ENCODE measurements at regions not wholly inside any gene's neighbourhood (a gene's known extent, or its start where the extent isn't known, plus 50 kb on each side); places are given as distances from the start of the nearest gene placed in this dataset.
"Not testable (repeated sequence)": the region's sequence is repeated elsewhere in the genome, so short reads cannot be mapped to it uniquely, and the experiment has no call there.

DNA sequence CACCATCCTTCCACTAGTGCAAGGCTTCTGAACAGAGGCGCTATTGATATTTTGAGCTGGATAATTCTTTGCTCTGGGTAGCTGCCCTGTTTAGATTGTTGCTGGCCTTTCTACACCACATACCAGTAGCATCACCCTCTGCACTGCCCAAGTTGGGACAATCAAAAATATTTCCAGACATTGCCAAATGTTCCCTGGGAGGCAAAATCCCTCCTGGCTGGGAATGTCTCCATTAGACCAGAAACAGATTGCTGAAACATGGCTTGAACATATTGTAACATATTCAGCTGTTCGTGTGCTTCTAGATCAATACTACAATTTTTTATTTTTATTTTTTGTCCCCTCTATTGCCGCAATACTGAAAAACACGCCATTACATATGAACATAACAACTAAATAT, 174.6 kb downstream of the ABCA8 start:
- no peak for DNase-seq (ENCODE audit: low spot score)

DNA sequence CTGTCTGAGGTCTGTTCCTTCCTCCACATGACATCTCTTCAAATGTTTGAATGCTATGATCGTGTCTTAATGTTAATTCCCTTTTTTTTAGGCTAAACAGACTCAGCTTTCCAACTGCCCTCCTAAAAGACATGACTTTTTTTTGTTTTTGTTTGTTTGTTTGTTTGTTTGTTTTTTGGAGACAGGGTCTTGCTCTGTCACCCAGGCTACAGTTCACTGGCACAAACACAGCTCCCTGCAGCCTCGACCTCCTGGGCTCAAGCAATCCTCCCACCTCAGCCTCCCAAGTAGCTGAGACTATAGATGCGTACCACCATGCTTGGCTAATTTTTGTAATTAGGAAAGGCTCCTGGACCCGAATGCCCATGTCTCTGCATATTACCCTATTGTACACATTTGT, 176.5 kb downstream of the ABCA8 start:
- no peak for DNase-seq (ENCODE audit: low spot score)

DNA sequence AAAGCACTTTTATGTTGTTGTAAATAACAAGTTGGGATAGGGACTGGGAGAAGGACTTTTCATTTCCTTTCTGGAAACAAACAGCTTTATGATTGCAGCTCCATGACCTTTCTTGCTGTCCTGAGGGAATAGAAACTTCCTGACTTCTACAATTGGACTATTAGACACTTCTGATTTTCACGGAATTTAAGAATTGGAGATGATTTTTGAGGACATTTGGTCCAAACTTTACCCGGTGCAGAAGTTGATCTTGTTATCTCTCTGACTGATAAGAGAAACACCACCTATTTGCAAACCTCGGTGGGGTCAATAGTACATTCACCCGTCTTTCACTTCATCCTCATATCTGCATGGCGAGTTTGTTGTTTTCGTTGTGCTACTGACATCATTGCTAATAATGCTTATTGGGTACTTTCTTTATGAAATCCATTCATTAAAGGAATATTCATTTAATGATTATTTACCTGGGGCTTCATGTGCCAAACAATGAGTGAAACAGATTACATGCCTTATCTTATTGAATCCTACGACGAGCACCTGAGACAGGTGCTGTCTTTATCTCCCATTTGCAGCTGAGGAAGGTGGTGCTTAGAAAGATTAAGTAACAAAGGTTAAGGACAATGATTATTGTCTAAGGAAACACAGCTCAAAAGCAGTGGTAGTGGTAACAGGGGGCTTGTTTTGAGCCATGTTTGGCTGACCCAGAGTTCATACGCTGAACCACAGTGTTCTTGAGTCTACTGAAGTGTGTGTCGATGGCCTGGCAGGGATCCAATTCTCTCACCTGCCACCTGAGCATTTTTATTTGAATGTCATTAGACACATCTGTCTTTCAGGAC, 176.9 kb upstream of the FAM20A start:
- DNase-seq (ENCODE audit: low spot score) = no peak

DNA sequence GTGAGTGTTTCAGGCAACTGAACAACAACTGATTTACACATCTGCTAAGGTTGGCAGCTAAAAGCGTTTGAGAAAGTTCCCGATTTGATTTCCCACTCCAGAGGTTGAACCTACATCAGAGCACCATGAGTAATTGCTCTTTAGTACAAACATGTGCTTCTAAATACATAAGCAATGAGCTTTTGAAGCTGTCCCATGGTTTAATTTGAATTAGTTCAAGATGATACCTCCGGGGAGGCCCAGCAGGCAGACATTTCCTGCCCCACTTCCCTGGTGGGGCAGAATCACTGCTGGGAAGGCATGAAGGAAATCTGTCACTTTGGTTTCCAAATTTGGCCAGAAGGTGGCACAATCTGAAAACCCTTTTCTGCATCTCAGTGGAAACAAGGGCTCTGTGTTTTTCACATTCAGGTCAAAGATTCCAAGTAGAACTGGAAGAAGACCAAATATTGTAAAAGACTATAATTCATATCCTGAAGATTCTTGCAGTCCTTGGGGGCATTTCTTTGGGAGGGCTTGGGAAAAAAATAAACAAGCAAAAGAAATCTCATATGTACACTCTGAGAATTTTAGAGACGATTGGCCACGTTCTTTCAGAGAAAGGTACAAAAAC, 176.2 kb upstream of the FAM20A start:
- DNase-seq (ENCODE audit: low spot score) = peak; percentile 51

DNA sequence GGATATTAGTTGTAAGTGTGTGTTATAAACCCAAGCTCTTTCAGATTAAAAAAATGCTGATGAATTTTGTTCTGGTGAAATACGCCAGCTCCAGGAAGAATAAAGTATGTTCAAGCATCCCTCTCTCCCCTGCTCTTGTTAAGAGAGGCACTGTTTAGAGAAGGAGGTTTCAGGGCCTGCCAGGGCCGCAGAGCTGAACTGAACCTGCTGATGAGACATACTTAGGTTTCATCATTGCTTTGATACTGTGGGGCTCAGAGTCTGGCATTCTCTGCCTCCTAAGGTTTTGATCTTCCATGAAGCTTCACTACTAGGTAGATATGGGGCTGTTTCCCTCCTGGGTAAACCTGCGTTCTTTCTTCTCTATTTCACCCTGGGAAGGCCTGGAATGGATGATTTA, 175.3 kb upstream of the FAM20A start:
- DNase-seq (ENCODE audit: low spot score) = no peak

DNA sequence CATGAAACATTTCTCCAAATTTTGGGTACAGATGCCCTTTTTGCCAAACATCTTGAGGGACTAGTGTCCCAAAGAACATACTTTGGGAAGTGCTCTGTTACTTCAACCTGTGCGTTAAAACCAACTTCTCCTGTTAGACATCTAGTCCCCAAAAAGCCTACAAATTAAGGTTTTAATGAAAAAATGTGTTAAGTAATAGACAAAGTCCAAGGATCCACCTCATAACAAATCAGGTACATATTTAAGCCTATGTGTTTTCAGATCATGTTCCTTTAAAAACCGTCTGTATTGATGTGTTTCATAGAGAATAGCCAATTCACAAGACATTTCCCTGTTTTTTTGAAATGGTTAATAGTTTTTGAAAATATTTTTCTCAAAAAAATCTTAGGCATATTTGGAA, 174.8 kb upstream of the FAM20A start:
- no peak for DNase-seq (ENCODE audit: low spot score)

DNA sequence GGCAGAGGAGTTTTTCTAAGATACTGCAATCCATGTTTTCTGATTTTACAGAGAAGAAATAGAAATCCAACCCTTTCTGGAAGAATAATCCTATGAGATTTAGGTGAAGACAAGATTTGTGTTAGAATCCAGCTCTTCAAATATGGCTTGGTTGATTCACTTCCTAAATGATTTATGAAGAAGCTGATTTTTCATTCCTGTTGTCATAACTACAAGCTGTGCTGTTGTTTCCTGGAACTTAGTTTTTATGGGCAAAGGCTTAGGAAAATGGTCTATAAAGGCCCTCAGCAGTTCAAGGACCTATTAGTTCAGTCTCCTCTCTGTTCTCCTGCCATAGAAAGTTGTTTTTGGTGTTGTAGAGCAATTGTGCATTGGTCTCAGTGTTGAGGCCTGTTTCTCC, 174.2 kb upstream of the FAM20A start:
- DNase-seq (ENCODE audit: low spot score) = no peak

DNA sequence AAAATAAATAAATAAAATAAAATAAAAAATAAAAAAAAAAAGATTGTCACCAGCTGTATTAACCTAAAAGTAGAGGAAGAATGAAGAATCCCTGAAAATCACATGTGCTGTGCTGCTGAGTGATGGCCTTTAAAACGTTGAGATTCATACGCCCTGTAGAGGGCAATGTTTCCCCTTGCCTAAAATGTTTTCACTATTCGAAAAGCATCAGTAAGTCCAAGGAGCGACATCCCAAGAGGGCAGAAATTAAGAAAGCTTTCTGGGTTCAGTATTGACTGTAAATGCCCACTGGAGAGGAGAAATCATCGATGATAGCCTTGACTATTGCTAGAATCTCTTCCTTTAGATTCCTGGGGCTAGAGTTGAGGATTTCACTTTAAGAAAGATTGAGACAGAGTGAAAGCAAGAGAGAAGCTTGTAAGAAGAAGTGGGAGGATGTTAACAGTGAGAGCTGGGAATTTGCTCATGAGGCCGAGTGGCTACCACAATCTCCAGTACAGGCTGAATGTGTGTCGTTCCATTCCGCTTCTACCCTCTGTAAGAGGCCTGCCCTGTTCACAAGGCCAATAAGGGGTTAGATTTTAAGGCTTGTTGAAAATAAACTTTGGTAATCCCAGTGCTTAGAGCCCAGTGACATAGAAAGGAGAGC, 170.8 kb upstream of the FAM20A start:
- peak; percentile 60 for DNase-seq (ENCODE audit: low spot score)

DNA sequence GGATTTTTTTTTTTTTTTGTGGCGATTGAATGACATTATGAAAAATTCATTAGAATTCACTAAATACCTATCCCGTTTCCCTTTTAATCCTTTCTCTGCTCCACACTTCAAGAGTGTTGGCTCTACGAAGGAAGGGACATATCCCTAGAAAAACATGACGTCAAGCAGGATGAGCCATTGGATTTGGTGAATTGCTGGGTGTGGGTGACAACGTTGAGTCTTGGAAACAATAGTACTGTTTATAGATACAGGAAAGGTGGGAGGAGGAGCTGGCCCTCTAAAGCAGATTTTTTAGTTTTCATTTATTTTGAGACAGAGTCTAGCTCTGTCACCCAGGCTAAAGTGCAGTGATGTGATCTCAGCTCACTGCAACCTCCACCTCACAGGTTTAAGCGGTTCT, 167.6 kb upstream of the FAM20A start:
- no peak for DNase-seq (ENCODE audit: low spot score)

DNA sequence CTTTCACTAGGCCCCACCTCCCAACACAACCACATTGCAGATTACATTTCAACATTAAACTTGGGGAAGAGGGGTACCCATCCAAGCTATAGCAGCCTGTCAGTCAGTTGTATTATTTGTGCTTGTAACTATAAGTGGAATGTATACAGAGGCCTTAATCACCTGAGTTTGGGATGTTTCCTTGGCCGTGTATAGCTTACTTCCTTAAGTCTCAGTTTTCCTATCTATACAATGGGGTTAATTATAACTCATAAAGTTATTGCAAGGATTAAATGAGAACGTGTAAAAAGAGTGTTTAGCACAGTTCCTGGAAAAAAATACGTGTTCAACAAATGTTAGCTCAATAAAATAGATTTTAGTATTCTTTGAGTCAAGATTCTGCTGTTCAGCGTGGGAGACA, 165.5 kb upstream of the FAM20A start:
- no peak for DNase-seq (ENCODE audit: low spot score)

DNA sequence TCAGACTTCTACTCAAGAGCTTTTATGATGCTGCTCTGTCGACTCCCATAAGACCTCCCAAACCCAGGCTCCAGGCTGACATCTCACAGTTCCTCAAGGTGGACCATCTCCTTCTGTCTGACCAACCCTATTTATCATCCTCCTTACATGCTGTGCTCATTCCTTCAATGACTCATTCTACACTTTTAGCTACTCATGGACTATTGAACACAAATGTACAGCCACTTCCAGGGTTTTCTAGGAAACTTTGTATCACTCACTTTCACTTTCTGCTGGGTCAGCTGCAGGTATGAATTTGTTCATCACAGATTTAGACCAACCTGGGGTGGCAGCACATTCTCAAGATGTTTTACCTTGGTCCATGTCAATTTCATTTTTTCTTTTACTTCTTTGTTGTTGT, 162.4 kb upstream of the FAM20A start:
- no peak for DNase-seq (ENCODE audit: low spot score)

DNA sequence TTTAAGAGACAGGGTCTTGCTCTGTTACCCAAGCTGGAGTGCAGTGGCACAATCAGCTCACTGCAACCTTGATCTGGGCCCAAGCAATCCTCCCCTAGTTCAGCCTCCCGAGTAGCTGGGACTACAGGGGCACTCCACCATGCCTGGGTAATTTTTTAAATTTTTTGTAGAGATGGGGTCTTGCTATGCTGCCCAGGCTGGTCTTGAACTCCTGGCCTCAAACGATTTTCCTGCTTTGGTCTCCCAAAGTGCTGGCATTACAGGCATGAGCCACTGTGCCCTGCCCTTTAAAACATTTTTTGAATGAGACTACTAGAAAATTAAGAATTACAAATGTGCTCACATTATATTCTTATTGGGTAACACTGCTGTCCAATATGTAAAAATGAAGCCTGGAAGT, 161.7 kb upstream of the FAM20A start:
- DNase-seq (ENCODE audit: low spot score) = no peak

DNA sequence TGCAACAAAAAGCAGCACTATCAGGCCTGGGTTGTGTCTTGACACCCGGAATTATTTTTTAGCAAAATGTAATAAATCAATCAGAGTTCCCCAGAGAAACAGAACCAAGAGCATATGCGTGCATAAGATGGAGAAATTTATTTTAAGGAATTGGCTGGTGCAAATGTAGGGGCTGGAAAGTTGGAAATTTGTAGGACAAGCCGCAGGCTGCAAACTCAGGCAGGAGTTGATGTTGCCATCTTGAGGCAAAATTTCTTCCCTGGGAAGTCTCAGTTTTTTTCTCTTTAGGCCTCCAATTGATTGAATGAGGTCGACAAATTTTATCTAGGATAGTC, 158.9 kb upstream of the FAM20A start:
- no peak for DNase-seq (ENCODE audit: low spot score)

DNA sequence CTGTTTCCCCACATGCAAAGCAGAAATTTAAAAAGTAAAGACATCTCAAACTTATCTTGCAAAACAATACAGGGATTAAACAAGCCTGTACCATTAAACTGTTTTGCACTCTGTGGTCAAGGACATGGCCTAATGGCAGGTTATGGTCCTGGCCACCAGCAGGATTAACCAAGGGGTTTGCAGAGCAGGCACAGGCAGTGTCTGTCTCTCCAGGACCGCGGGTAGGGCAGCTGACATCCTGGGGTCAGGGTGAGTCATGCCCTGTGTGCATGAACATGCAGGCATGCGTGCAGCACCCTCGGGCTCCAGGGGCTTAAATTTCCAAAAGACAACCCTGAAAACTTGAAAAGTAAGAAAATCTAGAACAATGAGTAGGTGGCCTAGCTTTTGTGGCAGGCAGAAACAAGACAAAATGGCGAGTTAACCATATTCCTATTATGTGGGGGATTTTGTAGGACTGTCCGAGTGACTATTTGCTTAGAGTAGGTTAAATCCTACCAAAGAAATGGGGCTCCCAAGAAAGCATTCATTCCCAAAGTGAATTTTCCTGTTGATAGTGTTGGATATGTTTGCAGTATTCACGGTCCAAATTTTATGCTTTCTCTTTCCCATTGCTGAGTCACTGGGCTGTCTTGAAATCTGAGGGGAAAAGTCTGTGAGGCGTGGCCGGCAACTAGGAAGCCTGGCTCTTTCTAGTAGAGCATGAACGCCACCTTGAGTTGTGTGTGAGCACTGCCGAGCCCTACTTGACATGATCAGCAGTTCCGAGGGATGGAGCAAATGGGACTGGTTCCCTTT, 158.4 kb upstream of the FAM20A start:
- DNase-seq (ENCODE audit: low spot score) = peak; percentile 85

DNA sequence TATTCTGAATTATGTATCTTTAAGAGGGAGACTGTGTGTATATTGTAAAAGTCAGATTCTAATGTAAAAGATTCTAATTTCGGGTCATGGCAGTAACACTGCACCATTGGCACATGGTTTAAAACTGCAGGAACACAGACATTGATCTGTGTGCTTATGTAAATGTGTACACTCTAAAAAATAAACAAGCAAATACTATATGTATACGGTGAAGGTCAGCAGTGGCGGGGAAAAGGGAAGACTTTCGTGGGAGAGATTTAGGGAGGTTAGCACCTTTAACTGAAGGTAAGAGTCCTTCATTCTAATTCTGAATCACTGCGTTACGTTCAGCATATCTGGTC, 157.8 kb upstream of the FAM20A start:
- DNase-seq (ENCODE audit: low spot score) = no peak

DNA sequence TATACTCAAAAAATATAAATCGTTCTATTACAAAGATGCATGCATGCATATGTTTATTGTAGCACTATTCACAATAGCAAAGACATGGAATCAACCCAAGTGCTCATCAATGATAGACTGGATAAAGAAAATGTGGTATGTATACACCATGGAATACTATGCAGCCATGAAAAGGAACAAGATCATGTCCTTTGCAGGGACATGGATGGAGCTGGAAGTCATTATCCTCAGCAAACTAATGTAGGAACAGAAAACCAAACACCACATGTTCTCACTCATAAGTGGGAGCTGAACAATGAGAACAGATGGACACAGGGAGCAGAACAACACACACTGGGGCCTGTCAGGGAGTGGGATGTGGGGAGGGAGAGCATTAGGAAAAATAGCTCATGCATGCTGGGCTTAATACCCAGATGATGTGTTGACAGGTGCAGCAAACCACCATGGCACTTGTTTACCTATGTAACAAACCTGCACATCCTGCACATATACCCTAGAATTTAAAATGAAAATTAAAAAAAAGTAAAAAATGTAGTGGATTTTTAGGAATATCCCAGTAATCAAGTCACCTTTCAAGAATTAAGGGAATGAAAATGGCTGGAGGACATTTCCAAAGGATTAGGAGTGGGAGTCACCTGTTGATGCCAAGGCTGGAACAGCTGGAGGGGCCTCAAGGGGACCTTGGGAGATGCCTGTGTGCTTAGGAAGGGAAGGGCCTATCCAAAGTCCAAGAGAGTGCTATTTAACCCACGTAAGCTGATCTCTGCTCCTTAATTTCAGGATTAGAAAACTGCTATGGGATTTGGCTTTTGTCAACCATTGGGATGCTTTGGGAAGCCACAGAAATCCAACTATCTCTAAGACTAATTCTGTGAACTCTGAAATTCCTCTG, 156.9 kb upstream of the FAM20A start:
- not testable (repeated sequence) for DNase-seq (ENCODE audit: low spot score)

DNA sequence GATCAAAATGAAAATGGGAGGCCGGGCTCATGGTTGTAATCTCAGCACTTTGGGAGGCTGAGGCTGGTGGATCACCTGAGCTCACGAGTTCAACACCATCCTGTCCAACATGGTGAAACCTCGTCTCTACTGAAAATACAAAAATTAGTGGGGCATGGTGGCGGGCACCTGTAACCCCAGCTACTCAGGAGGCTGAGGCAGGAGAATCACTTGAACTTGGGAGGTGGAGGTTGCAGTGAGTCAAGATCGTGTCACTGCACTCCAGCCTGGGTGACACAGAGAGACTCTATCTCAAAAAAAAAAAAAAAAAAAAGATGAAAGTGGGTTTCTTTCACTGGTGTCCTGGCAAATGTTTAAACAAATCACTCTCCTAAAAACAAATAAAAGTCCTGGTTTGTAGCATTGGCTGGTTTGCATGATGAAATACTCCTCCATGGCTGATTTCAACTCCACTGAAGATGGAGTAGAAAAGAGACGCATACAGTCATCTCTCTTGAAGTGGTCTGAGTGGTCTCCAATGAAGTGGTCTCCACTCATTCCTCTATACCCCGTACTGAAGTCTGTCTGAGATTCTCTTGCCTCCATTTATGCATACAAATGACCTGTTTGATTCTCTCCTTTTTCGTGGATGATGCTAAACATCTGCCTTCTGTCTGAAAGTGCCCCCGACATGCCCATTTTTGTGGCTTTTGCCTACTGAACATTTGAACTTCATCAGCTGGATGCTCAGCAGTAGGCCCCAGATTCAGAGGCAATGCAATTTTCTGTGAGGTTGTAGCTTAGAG, 153.0 kb upstream of the FAM20A start:
- DNase-seq (ENCODE audit: low spot score) = no peak

DNA sequence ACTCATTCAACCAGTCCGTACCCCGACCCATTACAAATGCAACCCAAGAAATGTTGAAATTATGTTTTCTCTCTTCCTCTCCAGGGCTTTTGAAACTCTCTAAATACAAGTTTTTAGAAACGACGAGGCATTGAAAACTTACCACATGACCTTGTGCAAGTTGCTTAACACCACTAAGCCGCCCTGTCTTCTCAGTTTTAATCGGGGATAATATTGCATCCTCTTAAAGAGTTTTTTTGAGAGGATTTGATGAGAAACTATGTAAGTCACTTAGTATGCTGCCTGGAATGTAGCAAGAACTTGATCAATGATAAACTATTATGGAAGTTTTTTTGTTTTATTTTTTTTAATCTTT, 149.0 kb upstream of the FAM20A start:
- DNase-seq (ENCODE audit: low spot score) = no peak

DNA sequence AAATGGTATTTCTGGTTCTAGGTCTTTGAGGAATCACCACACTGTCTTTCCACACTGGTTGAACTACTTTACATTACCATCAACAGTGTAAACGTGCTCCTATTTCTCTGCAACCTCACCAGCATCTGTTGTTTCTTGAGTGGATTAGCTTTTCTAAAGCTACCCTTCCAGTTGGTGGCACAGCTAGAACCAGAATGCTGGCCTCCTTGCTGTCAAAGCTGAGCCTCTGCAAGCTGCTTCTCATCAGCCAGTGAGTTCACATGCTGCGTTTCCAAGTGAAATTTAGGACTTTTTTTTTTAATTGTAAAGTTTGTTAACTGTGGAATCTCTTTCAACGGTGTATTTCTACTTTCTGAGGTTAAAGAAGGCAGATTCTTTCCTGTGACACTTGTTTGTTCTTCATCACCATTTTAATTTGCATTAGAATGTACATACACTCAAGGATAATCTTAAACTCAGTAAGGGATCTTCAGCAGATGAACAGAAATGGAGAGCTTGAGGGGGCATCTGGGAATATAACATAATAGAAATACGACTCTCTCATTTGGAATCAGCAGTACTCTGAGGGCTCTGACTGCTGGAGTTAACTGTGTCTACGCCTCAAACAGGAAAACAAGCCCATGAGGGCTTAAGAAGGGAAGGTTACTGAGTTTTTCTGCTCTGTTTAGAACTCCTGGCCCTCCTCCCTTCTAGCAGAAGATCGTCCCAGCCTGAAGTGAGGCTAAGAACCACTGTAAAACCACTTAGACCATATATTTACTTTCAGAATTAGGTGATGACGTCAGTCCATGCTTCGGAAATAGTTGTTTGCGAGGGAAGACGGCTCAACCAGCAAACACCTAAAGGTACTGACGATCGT, 148.4 kb upstream of the FAM20A start:
- no peak for DNase-seq (ENCODE audit: low spot score)

DNA sequence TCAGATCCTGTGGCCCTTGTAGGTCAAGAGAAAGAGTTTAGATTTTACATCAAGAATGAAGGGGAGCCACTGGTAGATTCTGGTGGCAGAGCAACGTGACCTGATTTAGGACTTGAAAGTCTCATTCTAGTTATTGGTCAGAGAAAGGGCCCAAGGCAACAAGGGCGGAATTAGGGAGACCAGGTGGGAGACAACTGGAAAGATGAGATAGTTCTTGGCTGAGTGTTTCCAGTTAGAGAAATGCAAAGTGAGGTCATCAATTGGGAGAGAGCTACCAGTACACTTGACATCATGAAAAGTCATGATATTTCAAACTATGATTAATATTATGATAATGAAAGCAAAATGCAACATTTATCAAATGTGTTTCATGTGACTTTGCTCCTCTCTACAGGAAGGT, 147.2 kb upstream of the FAM20A start:
- no peak for DNase-seq (ENCODE audit: low spot score)
